ENCODE measurements at regions not wholly inside any gene's neighbourhood (a gene's known extent, or its start where the extent isn't known, plus 50 kb on each side); places are given as distances from the start of the nearest gene placed in this dataset.

GRCh38 chrX:11053351-11053750 is 57.8 kb upstream of the HCCS start:
- no peak for DNase-seq (ENCODE audit: low read depth, low spot score)

DNA sequence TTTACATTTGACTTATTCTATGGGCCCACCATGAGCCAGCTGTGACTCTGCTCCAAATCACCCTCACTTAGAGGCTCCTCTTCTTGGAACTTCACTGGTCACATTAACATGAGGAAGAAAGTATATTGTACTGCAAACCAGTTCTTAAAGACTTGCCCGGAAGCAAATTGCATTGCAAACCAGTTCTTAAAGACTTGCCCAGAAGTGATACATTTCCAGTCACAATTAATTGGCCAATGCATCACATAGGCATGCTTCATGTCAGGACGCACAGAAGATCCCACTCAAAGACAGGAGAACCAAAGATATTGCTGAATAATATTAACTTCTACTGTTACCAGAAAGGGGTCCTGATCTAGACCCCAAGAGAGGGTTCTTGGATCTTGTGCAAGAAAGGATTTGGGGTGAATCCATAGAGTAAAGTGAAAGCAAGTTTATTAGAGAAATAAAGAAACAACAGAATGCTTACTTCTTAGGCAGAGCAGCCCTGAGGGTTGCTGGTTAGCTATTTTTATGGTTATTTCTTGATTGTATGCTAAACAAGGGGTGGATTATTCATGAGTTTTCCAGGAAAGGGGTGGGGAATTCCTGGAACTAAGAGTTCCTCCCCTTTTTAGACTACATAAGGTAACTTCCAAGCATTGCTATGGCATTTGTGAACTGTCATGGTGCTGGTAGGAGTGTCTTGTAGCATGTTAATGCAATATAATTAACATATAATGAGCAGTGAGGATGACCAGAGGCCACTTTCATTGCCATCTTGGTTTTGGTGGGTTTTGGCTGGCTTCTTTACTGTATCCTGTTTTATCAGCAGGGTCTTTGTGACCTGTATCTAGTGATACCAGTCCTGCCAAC is 54.6 kb upstream of the HCCS start:
- no peak for DNase-seq (ENCODE audit: low read depth, low spot score)

DNA sequence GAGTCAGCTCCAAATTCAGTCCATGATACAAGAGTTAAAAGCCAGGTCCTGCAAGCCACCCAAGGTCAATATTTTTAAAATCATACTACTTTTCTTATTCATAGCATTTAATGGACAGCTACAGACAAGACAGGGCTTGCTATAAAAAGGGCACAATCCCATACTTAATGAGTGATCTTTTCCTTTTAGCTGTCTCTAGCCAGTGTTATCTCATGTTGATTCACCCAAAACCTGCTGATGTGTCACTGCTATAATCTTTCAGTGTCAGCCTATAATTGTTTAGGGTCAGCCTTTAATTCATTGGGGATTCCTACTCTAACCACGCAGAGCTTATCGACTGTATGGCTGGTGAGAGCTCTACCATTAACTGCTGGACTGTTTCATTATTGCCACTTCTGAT is 51.2 kb upstream of the HCCS start:
- no peak for DNase-seq (ENCODE audit: low read depth, low spot score)
